ENCODE measurements at regions not wholly inside any gene's neighbourhood (a gene's known extent, or its start where the extent isn't known, plus 50 kb on each side); places are given as distances from the start of the nearest gene placed in this dataset.

GRCh38 chr1:232273011-232273410, 356.9 kb downstream of the SIPA1L2 start:
- no peaks in the 10 kb centered on the region for H3K27me3 ChIP-seq (replicated peaks; ENCODE audit: control insufficient read depth, insufficient read depth, low read length)
- no peak overlapping the region for H3K4me3 ChIP-seq (replicated peaks; ENCODE audit: low read depth, low read length)
- no peak for DNase-seq (ENCODE audit: extremely low read depth, insufficient read length)
- H3K36me3 ChIP-seq (ENCODE audit: control insufficient read depth, insufficient read depth, low read length) = no peaks in the 10 kb centered on the region
- TF ChIP-seq CTCF (IDR thresholded peaks at IDR 0.05; ENCODE audit: insufficient read depth, low read length, poor library complexity, severe bottlenecking) = no peak

GRCh38 chr1:232271991-232272589, 357.8 kb downstream of the SIPA1L2 start:
- no peak overlapping the region for H3K4me3 ChIP-seq (replicated peaks; ENCODE audit: low read depth, low read length)
- no peak for DNase-seq (ENCODE audit: extremely low read depth, insufficient read length)
- no peaks in the 10 kb centered on the region for H3K27me3 ChIP-seq (replicated peaks; ENCODE audit: control insufficient read depth, insufficient read depth, low read length)
- TF ChIP-seq CTCF (IDR thresholded peaks at IDR 0.05; ENCODE audit: insufficient read depth, low read length, poor library complexity, severe bottlenecking) = no peak
- H3K36me3 ChIP-seq (ENCODE audit: control insufficient read depth, insufficient read depth, low read length) = no peaks in the 10 kb centered on the region

DNA sequence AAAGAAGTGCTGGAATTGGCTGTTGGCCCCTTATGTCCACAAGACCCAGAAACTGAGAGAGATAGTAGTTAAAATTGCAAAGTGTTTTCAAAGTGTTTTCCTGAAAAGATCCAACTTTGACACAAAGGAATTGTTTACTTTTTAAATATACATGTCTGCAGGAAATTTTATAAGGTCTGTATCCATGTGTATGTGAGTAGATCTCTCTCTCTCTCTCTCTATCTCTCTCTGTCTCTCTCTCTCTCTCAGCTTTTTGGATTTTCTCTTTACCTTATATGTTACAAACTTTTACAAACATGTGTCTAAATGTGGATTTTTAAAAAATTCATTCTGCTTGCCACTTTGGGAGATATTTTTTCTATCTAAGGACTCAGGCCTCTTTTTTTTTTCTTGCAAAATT, 358.6 kb downstream of the SIPA1L2 start:
- TF ChIP-seq CTCF (IDR thresholded peaks at IDR 0.05; ENCODE audit: insufficient read depth, low read length, poor library complexity, severe bottlenecking) = no peak
- Histone ChIP-seq H3K27me3 (replicated peaks; ENCODE audit: control insufficient read depth, insufficient read depth, low read length) (no peaks in the 10 kb centered on the region), H3K4me3 (replicated peaks; ENCODE audit: low read depth, low read length) (no peak overlapping the region), H3K36me3 (ENCODE audit: control insufficient read depth, insufficient read depth, low read length) (no peaks in the 10 kb centered on the region)
- no peak for DNase-seq (ENCODE audit: extremely low read depth, insufficient read length)

GRCh38 chr1:232269988-232270387, 359.9 kb downstream of the SIPA1L2 start:
- no peak for TF ChIP-seq CTCF (IDR thresholded peaks at IDR 0.05; ENCODE audit: insufficient read depth, low read length, poor library complexity, severe bottlenecking)
- no peak for DNase-seq (ENCODE audit: extremely low read depth, insufficient read length)
- no peaks in the 10 kb centered on the region for H3K27me3 ChIP-seq (replicated peaks; ENCODE audit: control insufficient read depth, insufficient read depth, low read length)
- no peak overlapping the region for H3K4me3 ChIP-seq (replicated peaks; ENCODE audit: low read depth, low read length)
- no peaks in the 10 kb centered on the region for H3K36me3 ChIP-seq (ENCODE audit: control insufficient read depth, insufficient read depth, low read length)

GRCh38 chr1:232267837-232268598, 361.9 kb downstream of the SIPA1L2 start:
- H3K36me3 ChIP-seq (ENCODE audit: control insufficient read depth, insufficient read depth, low read length) = no peaks in the 10 kb centered on the region
- H3K27me3 ChIP-seq (replicated peaks; ENCODE audit: control insufficient read depth, insufficient read depth, low read length) = no peaks in the 10 kb centered on the region
- no peak for DNase-seq (ENCODE audit: extremely low read depth, insufficient read length)
- no peak overlapping the region for H3K4me3 ChIP-seq (replicated peaks; ENCODE audit: low read depth, low read length)
- TF ChIP-seq CTCF (IDR thresholded peaks at IDR 0.05; ENCODE audit: insufficient read depth, low read length, poor library complexity, severe bottlenecking) = no peak

Measured in GM06990 (cell line).